Spinal cord (tissue), 9 donors: ENCODE measurements at regions not wholly inside any gene's neighbourhood (a gene's known extent, or its start where the extent isn't known, plus 50 kb on each side); places are given as distances from the start of the nearest gene placed in this dataset.

Experiments used
- DNase-seq, 6 donors: peaks; one replicate each; pipeline versions ENCODE4 v3.0.0 to v3.0.0-alpha.2; 2013 to 2015; ENCODE audit warnings: low spot score in 6 of 6, low read depth in 4 of 6
- H3K27ac ChIP-seq: one replicate; pipeline ENCODE4 v1.5.1; 2013; ENCODE audit warnings: low read depth, low read length, control low read depth
- H3K27me3 ChIP-seq: one replicate; pipeline ENCODE4 v1.6.1; 2013; ENCODE audit warnings: low read length; ENCODE audit not compliant: control insufficient read depth, insufficient read depth
- H3K36me3 ChIP-seq: one replicate; pipeline ENCODE4 v1.6.1; 2013; ENCODE audit warnings: low read length; ENCODE audit not compliant: control insufficient read depth, insufficient read depth
- H3K4me1 ChIP-seq: one replicate; pipeline ENCODE4 v1.6.1; 2013; ENCODE audit warnings: low read length; ENCODE audit not compliant: control insufficient read depth, insufficient read depth
- H3K4me3 ChIP-seq: one replicate; pipeline ENCODE4 v1.5.1; 2013; ENCODE audit warnings: low read depth, low read length, control low read depth
- H3K9me3 ChIP-seq: one replicate; pipeline ENCODE4 v1.6.1; 2013; ENCODE audit warnings: low read length; ENCODE audit not compliant: control insufficient read depth, insufficient read depth
- WGBS: methylation state at CpG from one replicate; pipeline ENCODE4 v1.1.5; 2013; ENCODE audit warnings: missing lambda C conversion rate; ENCODE audit not compliant: insufficient coverage; 5-methylcytosine and 5-hydroxymethylcytosine counted together
- donor health status: healthy.

GRCh38 chr16:77643176-77643575 lies 79.1 kb upstream of the NUDT7 start:
- WGBS = 86% methylated on average over 1 of the region's 5 CpGs
- Histone ChIP-seq H3K27ac (no peak overlapping the region), H3K27me3 (no peaks in the 10 kb centered on the region), H3K36me3 (no peaks in the 10 kb centered on the region), H3K4me1 (no peaks in the 10 kb centered on the region), H3K4me3 (no peak overlapping the region), H3K9me3 (no peaks in the 10 kb centered on the region)
- DNase-seq = peak in 1 of 6 donors; percentile 55

- H3K36me3 ChIP-seq = no peaks in the 10 kb centered on the region
- DNase-seq = no peak
- no peaks in the 10 kb centered on the region for H3K9me3 ChIP-seq
- H3K4me1 ChIP-seq = no peaks in the 10 kb centered on the region
- no peak overlapping the region for H3K4me3 ChIP-seq
- no peaks in the 10 kb centered on the region for H3K27me3 ChIP-seq
- H3K27ac ChIP-seq = no peak overlapping the region
- WGBS = no CpG with 5 or more reads among the region's 3 CpGs
Observed at GRCh38 chr16:77645764-77646163, 76.5 kb upstream of the NUDT7 start.

- Histone ChIP-seq H3K4me3 (no peak overlapping the region), H3K4me1 (no peaks in the 10 kb centered on the region), H3K36me3 (no peaks in the 10 kb centered on the region), H3K27me3 (no peaks in the 10 kb centered on the region), H3K9me3 (no peaks in the 10 kb centered on the region), H3K27ac (no peak overlapping the region)
- 57% methylated on average over 1 of the region's 1 CpG for WGBS
- no peak for DNase-seq
Observed at GRCh38 chr16:77647726-77648125, 74.6 kb upstream of the NUDT7 start.

- 40% methylated on average over 3 of the region's 3 CpGs for WGBS
- Histone ChIP-seq H3K27ac (no peak overlapping the region), H3K9me3 (no peaks in the 10 kb centered on the region), H3K27me3 (no peaks in the 10 kb centered on the region), H3K36me3 (no peaks in the 10 kb centered on the region), H3K4me3 (no peak overlapping the region), H3K4me1 (no peaks in the 10 kb centered on the region)
- DNase-seq = no peak
Observed at GRCh38 chr16:77650761-77651160, 71.6 kb upstream of the NUDT7 start.

GRCh38 chr16:77652399-77652798 lies 69.9 kb upstream of the NUDT7 start:
- Histone ChIP-seq H3K36me3 (no peaks in the 10 kb centered on the region), H3K4me1 (no peaks in the 10 kb centered on the region), H3K9me3 (no peaks in the 10 kb centered on the region), H3K4me3 (no peak overlapping the region), H3K27me3 (no peaks in the 10 kb centered on the region), H3K27ac (no peak overlapping the region)
- WGBS = 100% methylated on average over 1 of the region's 4 CpGs
- DNase-seq = no peak

GRCh38 chr16:77657016-77657415 lies 65.3 kb upstream of the NUDT7 start:
- WGBS = 100% methylated on average over 1 of the region's 6 CpGs
- no peaks in the 10 kb centered on the region for H3K4me1 ChIP-seq
- no peak for DNase-seq

GRCh38 chr16:77660311-77660710 lies 62.0 kb upstream of the NUDT7 start:
- DNase-seq = peak in 3 of 6 donors; percentile 62 to 91 (median 76)
- Histone ChIP-seq H3K4me1 (no peaks in the 10 kb centered on the region), H3K36me3 (no peaks in the 10 kb centered on the region), H3K27me3 (no peaks in the 10 kb centered on the region), H3K4me3 (no peak overlapping the region), H3K9me3 (peaks cover 3% of the 10 kb centered on the region), H3K27ac (no peak overlapping the region)
- 28% methylated on average over 3 of the region's 12 CpGs for WGBS

More at GRCh38 chr16:77657016-77657415, 65.3 kb upstream of the NUDT7 start:
- Histone ChIP-seq H3K27ac (no peak overlapping the region), H3K9me3 (no peaks in the 10 kb centered on the region), H3K36me3 (no peaks in the 10 kb centered on the region), H3K4me3 (no peak overlapping the region), H3K27me3 (no peaks in the 10 kb centered on the region)

- no peak overlapping the region for H3K27ac ChIP-seq
- no peaks in the 10 kb centered on the region for H3K36me3 ChIP-seq
- no peak overlapping the region for H3K4me3 ChIP-seq
- peaks cover 3% of the 10 kb centered on the region for H3K9me3 ChIP-seq
- H3K4me1 ChIP-seq = no peaks in the 10 kb centered on the region
- no peak for DNase-seq
- no peaks in the 10 kb centered on the region for H3K27me3 ChIP-seq
- WGBS = 100% methylated on average over 1 of the region's 4 CpGs
Observed at GRCh38 chr16:77662246-77662645, 60.1 kb upstream of the NUDT7 start.

- H3K4me1 ChIP-seq = no peaks in the 10 kb centered on the region
- H3K27ac ChIP-seq = no peak overlapping the region
- no peak overlapping the region for H3K4me3 ChIP-seq
- WGBS = no CpG with 5 or more reads among the region's 2 CpGs
- H3K36me3 ChIP-seq = no peaks in the 10 kb centered on the region
- H3K27me3 ChIP-seq = no peaks in the 10 kb centered on the region
- DNase-seq = no peak
- peaks cover 3% of the 10 kb centered on the region for H3K9me3 ChIP-seq
Observed at GRCh38 chr16:77663711-77664110, 58.6 kb upstream of the NUDT7 start.

GRCh38 chr16:77666771-77667170 lies 55.5 kb upstream of the NUDT7 start:
- no peak for DNase-seq
- no peaks in the 10 kb centered on the region for H3K4me1 ChIP-seq
- H3K36me3 ChIP-seq = no peaks in the 10 kb centered on the region
- H3K27ac ChIP-seq = no peak overlapping the region
- no peak overlapping the region for H3K4me3 ChIP-seq
- H3K27me3 ChIP-seq = no peaks in the 10 kb centered on the region
- WGBS = no CpG with 5 or more reads among the region's 3 CpGs
- peaks cover 3% of the 10 kb centered on the region for H3K9me3 ChIP-seq
